A673 (cell line): ENCODE measurements at regions not wholly inside any gene's neighbourhood (a gene's known extent, or its start where the extent isn't known, plus 50 kb on each side); places are given as distances from the start of the nearest gene placed in this dataset.

Experiments used
- BruUV-seq: library from RNA; stranded (reverse); fragments of 400-500 nt; replicated peaks from 2 replicates; lab custom pipeline; 2021; lab: Mats Ljungman, UMichigan
- CTCF ChIA-PET: fragments of 300-600 bp; sonication (Branson Sonifier 250); formaldehyde crosslinking; loops from one replicate; lab custom pipeline; 2022; ENCODE audit warnings: antibody characterized with exemption; lab: Charles Lee
- POLR2A ChIA-PET: fragments of 300-600 bp; sonication (Branson Sonifier 250); formaldehyde crosslinking; loops from one replicate; lab custom pipeline; 2022; ENCODE audit warnings: antibody characterized with exemption; ENCODE audit not compliant: low non-redundant PET; lab: Charles Lee
- DNase-seq: peaks from one replicate; pipeline ENCODE4 v3.0.0-alpha.2; 2015; ENCODE audit warnings: low spot score
- H3K27ac ChIP-seq: fragments of 200-600 bp; sonication (generic); 2 replicates; pipeline ENCODE4 v1.5.1; 2016; ENCODE audit warnings: mixed run types, low read depth, mild to moderate bottlenecking, mixed read lengths, antibody characterized with exemption, low read length; ENCODE audit not compliant: poor library complexity, severe bottlenecking
- H3K27me3 ChIP-seq: fragments of 200-600 bp; sonication (generic); replicated peaks from 2 replicates; pipeline ENCODE4 v1.6.1; 2017; ENCODE audit warnings: mixed run types, low read depth, mild to moderate bottlenecking, mixed read lengths, antibody characterized with exemption, low read length; ENCODE audit not compliant: insufficient read depth, poor library complexity
- H3K36me3 ChIP-seq: fragments of 200-600 bp; sonication (generic); 2 replicates; pipeline ENCODE4 v1.6.1; 2016; ENCODE audit warnings: mixed run types, mild to moderate bottlenecking, mixed read lengths, antibody characterized with exemption, low read length; ENCODE audit not compliant: insufficient read depth, poor library complexity, severe bottlenecking
- H3K4me1 ChIP-seq: fragments of 200-600 bp; sonication (generic); 2 replicates; pipeline ENCODE4 v1.6.1; 2017; ENCODE audit warnings: mixed run types, mild to moderate bottlenecking, mixed read lengths, antibody characterized with exemption, low read length; ENCODE audit not compliant: insufficient read depth, poor library complexity, severe bottlenecking
- H3K4me3 ChIP-seq: fragments of 200-600 bp; sonication (generic); 2 replicates; pipeline ENCODE4 v1.5.1; 2016; ENCODE audit warnings: low read depth, mixed run types, mild to moderate bottlenecking, mixed read lengths, low read length; ENCODE audit not compliant: poor library complexity, severe bottlenecking
- H3K9me3 ChIP-seq: fragments of 200-600 bp; sonication (generic); 2 replicates; pipeline ENCODE4 v1.6.1; 2016; ENCODE audit warnings: mixed run types, low read depth, mild to moderate bottlenecking, mixed read lengths, antibody characterized with exemption, low read length; ENCODE audit not compliant: poor library complexity, severe bottlenecking
- CTCF ChIP-seq: fragments of 300-800, 200-600 bp; sonication (generic); conservative IDR thresholded peaks from 2 replicates; pipeline ENCODE4 v1.5.1; 2017; ENCODE audit warnings: low read depth, mild to moderate bottlenecking, antibody characterized with exemption, low read length, moderate library complexity, mixed read lengths
- EZH2 ChIP-seq: fragments of 200-600 bp; sonication (generic); IDR thresholded peaks from 2 replicates; pipeline ENCODE4 v1.6.1; 2017; ENCODE audit warnings: borderline replicate concordance, low read depth, mild to moderate bottlenecking, mixed read lengths, antibody characterized with exemption, low read length; ENCODE audit not compliant: poor library complexity, severe bottlenecking
- intact Hi-C: fragments of 100-400 bp; cut with micrococcal nuclease; formaldehyde crosslinking; loops from one replicate; pipeline ENCODE4 v1.10.0; 2022; ENCODE audit not compliant: unreplicated experiment

- Histone ChIP-seq H3K27ac (no peak overlapping the region), H3K9me3 (no peaks in the 10 kb centered on the region), H3K4me3 (no peak overlapping the region), H3K27me3 (no peaks in the 10 kb centered on the region), H3K36me3 (no peaks in the 10 kb centered on the region), H3K4me1 (peaks cover 11% of the 10 kb centered on the region)
- no TSS peak for BruUV-seq
- TF ChIP-seq EZH2 (no peak), CTCF (no peak)
- no peak for DNase-seq
- CTCF ChIA-PET, result no interaction called here
- intact Hi-C loops, result no loop called here
- POLR2A ChIA-PET, result no interaction called here
Measured at GRCh38 chr16:51884773-51885172, 662.2 kb downstream of the TOX3 start.

GRCh38 chr16:51881731-51882130 is 665.2 kb downstream of the TOX3 start:
- H3K27ac ChIP-seq, result no peak overlapping the region
- H3K27me3 ChIP-seq, result no peaks in the 10 kb centered on the region
- no peaks in the 10 kb centered on the region for H3K36me3 ChIP-seq
- no peak for TF ChIP-seq EZH2
- TF ChIP-seq CTCF, result no peak
- H3K4me1 ChIP-seq, result peaks cover 11% of the 10 kb centered on the region
- no TSS peak for BruUV-seq
- CTCF ChIA-PET, result no interaction called here
- no peaks in the 10 kb centered on the region for H3K9me3 ChIP-seq
- DNase-seq, result no peak
- H3K4me3 ChIP-seq, result no peak overlapping the region
- intact Hi-C loops, result no loop called here
- POLR2A ChIA-PET, result no interaction called here

- Histone ChIP-seq H3K4me3 (no peak overlapping the region), H3K27me3 (no peaks in the 10 kb centered on the region), H3K27ac (no peak overlapping the region), H3K36me3 (no peaks in the 10 kb centered on the region), H3K9me3 (no peaks in the 10 kb centered on the region), H3K4me1 (peaks cover 15% of the 10 kb centered on the region)
- no TSS peak for BruUV-seq
- ChIA-PET POLR2A (no interaction called here), CTCF (interaction anchor here (0.6 kb wide), 1 partner anchor 1074 kb away, joined by 3 read pairs; no protein-coding TSS in a partner anchor)
- TF ChIP-seq CTCF (no peak), EZH2 (no peak)
- no peak for DNase-seq
- intact Hi-C loops, result no loop called here
Measured at GRCh38 chr16:51880776-51881175, 666.2 kb downstream of the TOX3 start.
